HEK293 (cell line): ENCODE measurements at regions not wholly inside any gene's neighbourhood (a gene's known extent, or its start where the extent isn't known, plus 50 kb on each side); places are given as distances from the start of the nearest gene placed in this dataset.

ENCODE experiments used
- CTCF ChIA-PET: fragments of 350-600 bp; formaldehyde crosslinking; extraction: SDS; loops from one replicate; lab custom pipeline; 2021; ENCODE audit warnings: antibody characterized with exemption; lab: Yijun Ruan, JAX
- POLR2A ChIA-PET: fragments of 300-600 bp; formaldehyde crosslinking; extraction: SDS; loops from one replicate; lab custom pipeline; 2020; ENCODE audit warnings: antibody characterized with exemption, inconsistent platforms; lab: Yijun Ruan, JAX
- H3K27ac ChIP-seq: fragments of 200-500 bp; sonication (Bioruptor generic); 2 replicates; pipeline ENCODE4 v1.5.1; 2014; ENCODE audit warnings: low read depth, low read length, control low read depth, inconsistent platforms; ENCODE audit errors: extremely low read depth
- H3K36me3 ChIP-seq, 2 experiments: fragments of 200-500 bp in 1 of 2; sonication (Bioruptor generic) in 1 of 2; 1 replicate in 1 of 2; 2 replicates in 1 of 2; pipeline ENCODE4 v1.5.1; 2014 to 2017; ENCODE audit warnings: inconsistent platforms in 2 of 2, low read length in 2 of 2; ENCODE audit not compliant: control insufficient read depth in 2 of 2, insufficient read depth in 1 of 2
- H3K4me1 ChIP-seq: fragments of 200-500 bp; sonication (Bioruptor generic); 2 replicates; pipeline ENCODE4 v1.5.1; 2014; ENCODE audit warnings: mild to moderate bottlenecking, low read length, inconsistent platforms; ENCODE audit not compliant: control insufficient read depth, insufficient read depth
- H3K4me3 ChIP-seq: 2 replicates; pipeline ENCODE4 v1.5.1; 2011; ENCODE audit warnings: low read depth, mild to moderate bottlenecking, control low read depth, low read length, moderate library complexity
- H3K9me3 ChIP-seq: fragments of 200-500 bp; sonication (Bioruptor generic); 2 replicates; pipeline ENCODE4 v1.5.1; 2014; ENCODE audit warnings: low read depth, low read length, inconsistent platforms; ENCODE audit not compliant: control insufficient read depth, insufficient read depth
- FEZF1 ChIP-seq: fragments of 450-650 bp; formaldehyde crosslinking; IDR thresholded peaks from 2 replicates; pipeline ENCODE4 v1.5.1; 2016; ENCODE audit warnings: missing biosample characterization, missing genetic modification characterization
- HOXA7 ChIP-seq: sonication (generic); formaldehyde crosslinking; IDR thresholded peaks from 2 replicates; pipeline ENCODE4 v1.8.1; 2022; ENCODE audit warnings: missing genetic modification reagents, borderline replicate concordance
- KLF10 ChIP-seq: fragments of 450-650 bp; IDR thresholded peaks from 2 replicates; pipeline ENCODE4 v1.5.1; 2018; ENCODE audit warnings: missing biosample characterization, mild to moderate bottlenecking, missing genetic modification characterization
- OSR2 ChIP-seq: fragments of 450-650 bp; formaldehyde crosslinking; IDR thresholded peaks from 2 replicates; pipeline ENCODE4 v1.5.1; 2016; ENCODE audit warnings: missing biosample characterization, missing genetic modification characterization
- SALL2 ChIP-seq: fragments of 450-650 bp; formaldehyde crosslinking; IDR thresholded peaks from 2 replicates; pipeline ENCODE4 v1.5.0; 2017; ENCODE audit warnings: missing biosample characterization, mild to moderate bottlenecking, missing genetic modification characterization, borderline replicate concordance
- SCRT2 ChIP-seq: fragments of 450-650 bp; formaldehyde crosslinking; IDR thresholded peaks from 2 replicates; pipeline ENCODE4 v1.5.1; 2016; ENCODE audit warnings: missing biosample characterization, missing genetic modification characterization
- ZNF114 ChIP-seq: fragments of 450-650 bp; formaldehyde crosslinking; IDR thresholded peaks from 2 replicates; pipeline ENCODE4 v1.5.0; 2017; ENCODE audit warnings: missing biosample characterization, missing genetic modification characterization
- ZNF174 ChIP-seq: fragments of 450-650 bp; formaldehyde crosslinking; IDR thresholded peaks from 2 replicates; pipeline ENCODE4 v1.5.0; 2017; ENCODE audit warnings: missing biosample characterization, mild to moderate bottlenecking, missing genetic modification characterization
- ZNF239 ChIP-seq: fragments of 450-650 bp; formaldehyde crosslinking; IDR thresholded peaks from 2 replicates; pipeline ENCODE4 v1.5.1; 2016; ENCODE audit warnings: missing biosample characterization, missing genetic modification characterization
- ZNF248 ChIP-seq: fragments of 450-650 bp; formaldehyde crosslinking; IDR thresholded peaks from 2 replicates; pipeline ENCODE4 v1.5.1; 2017; ENCODE audit warnings: missing biosample characterization, missing genetic modification characterization
- ZNF335 ChIP-seq: fragments of 450-650 bp; formaldehyde crosslinking; conservative IDR thresholded peaks from 2 replicates; pipeline ENCODE4 v1.5.1; 2016; ENCODE audit warnings: missing biosample characterization, missing genetic modification characterization
- ZNF510 ChIP-seq: fragments of 450-650 bp; formaldehyde crosslinking; IDR thresholded peaks from 2 replicates; pipeline ENCODE4 v1.5.1; 2018; ENCODE audit warnings: mild to moderate bottlenecking, missing genetic modification characterization, missing biosample characterization; ENCODE audit not compliant: insufficient replicate concordance
- ZNF514 ChIP-seq: fragments of 450-650 bp; formaldehyde crosslinking; IDR thresholded peaks from 2 replicates; pipeline ENCODE4 v1.5.1; 2016; ENCODE audit warnings: missing biosample characterization, missing genetic modification characterization
- ZNF549 ChIP-seq: fragments of 450-650 bp; IDR thresholded peaks from 2 replicates; pipeline ENCODE4 v1.5.1; 2018; ENCODE audit warnings: missing biosample characterization, missing genetic modification characterization, mild to moderate bottlenecking, inconsistent platforms, moderate library complexity
- ZNF571 ChIP-seq: fragments of 450-650 bp; formaldehyde crosslinking; IDR thresholded peaks from 2 replicates; pipeline ENCODE4 v1.5.0; 2017; ENCODE audit warnings: missing biosample characterization, missing genetic modification characterization
- ZNF585B ChIP-seq: fragments of 450-650 bp; formaldehyde crosslinking; IDR thresholded peaks from 2 replicates; pipeline ENCODE4 v1.5.1; 2016; ENCODE audit warnings: missing biosample characterization, missing genetic modification characterization
- TF ChIP-seq, protein P1 (sequence below): fragments of 450-650 bp; formaldehyde crosslinking; IDR thresholded peaks from 2 replicates; pipeline ENCODE4 v1.5.1; 2017; ENCODE audit warnings: missing biosample characterization, missing genetic modification characterization
- TF ChIP-seq, protein P2 (sequence below): fragments of 450-650 bp; formaldehyde crosslinking; IDR thresholded peaks from 2 replicates; pipeline ENCODE4 v1.5.1; 2017; ENCODE audit warnings: missing biosample characterization, missing genetic modification characterization
- TF ChIP-seq, protein P3 (sequence below): fragments of 450-650 bp; formaldehyde crosslinking; IDR thresholded peaks from 2 replicates; pipeline ENCODE4 v1.5.1; 2016; ENCODE audit warnings: missing biosample characterization, missing genetic modification characterization, low read depth
- TF ChIP-seq, protein P4 (sequence below): fragments of 450-650 bp; formaldehyde crosslinking; IDR thresholded peaks from 2 replicates; pipeline ENCODE4 v1.5.1; 2016; ENCODE audit warnings: missing biosample characterization, missing genetic modification characterization
- TF ChIP-seq, protein P5 (sequence below): fragments of 450-650 bp; formaldehyde crosslinking; IDR thresholded peaks from 2 replicates; pipeline ENCODE4 v1.5.1; 2016; ENCODE audit warnings: missing biosample characterization, missing genetic modification characterization
- TF ChIP-seq, protein P6 (sequence below): fragments of 450-650 bp; formaldehyde crosslinking; IDR thresholded peaks from 2 replicates; pipeline ENCODE4 v1.5.1; 2017; ENCODE audit warnings: missing biosample characterization, missing genetic modification characterization
- TF ChIP-seq, protein P7 (sequence below): fragments of 450-650 bp; formaldehyde crosslinking; IDR thresholded peaks from 2 replicates; pipeline ENCODE4 v1.5.1; 2016; ENCODE audit warnings: missing biosample characterization, missing genetic modification characterization

DNA sequence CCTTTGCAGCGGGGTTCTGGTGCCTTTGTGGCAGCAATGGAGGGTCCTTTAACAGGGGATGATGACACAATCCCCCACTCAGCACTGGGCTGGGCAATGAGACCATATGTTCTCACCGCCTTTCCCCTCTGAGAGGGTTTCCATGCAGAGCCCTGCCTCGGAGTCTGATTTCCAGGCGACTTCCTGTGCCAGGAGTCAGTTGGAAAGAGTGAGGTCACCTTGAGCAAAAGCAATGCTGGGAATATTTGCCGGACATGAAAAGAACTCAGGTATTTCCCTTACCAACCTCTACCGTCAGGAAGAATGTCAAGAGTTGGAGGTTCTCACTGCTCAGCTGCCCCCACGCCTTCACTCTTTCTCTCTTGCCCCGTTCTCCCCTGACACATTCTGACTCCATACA lies 284.2 kb upstream of the IRX1 start:
- Histone ChIP-seq H3K36me3 (no peaks in the 10 kb centered on the region), H3K27ac (no peak overlapping the region), H3K4me3 (no peak overlapping the region; the same call in 1 of the 2 replicates), H3K4me1 (no peaks in the 10 kb centered on the region), H3K9me3 (no peaks in the 10 kb centered on the region; the same call in 1 of the 2 replicates)
- ChIA-PET CTCF (interaction anchor here (0.7 kb wide), 1 partner anchor 895 kb away, joined by 3 read pairs; no protein-coding TSS in a partner anchor), POLR2A (no interaction called here)
- TF ChIP-seq, protein P1, sequence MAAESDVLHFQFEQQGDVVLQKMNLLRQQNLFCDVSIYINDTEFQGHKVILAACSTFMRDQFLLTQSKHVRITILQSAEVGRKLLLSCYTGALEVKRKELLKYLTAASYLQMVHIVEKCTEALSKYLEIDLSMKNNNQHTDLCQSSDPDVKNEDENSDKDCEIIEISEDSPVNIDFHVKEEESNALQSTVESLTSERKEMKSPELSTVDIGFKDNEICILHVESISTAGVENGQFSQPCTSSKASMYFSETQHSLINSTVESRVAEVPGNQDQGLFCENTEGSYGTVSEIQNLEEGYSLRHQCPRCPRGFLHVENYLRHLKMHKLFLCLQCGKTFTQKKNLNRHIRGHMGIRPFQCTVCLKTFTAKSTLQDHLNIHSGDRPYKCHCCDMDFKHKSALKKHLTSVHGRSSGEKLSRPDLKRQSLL (tag by site-specific recombination), result no peak
- TF ChIP-seq HOXA7 (CRISPR knock-in tag) (no peak), ZNF514 (tag by site-specific recombination) (no peak), ZNF549 (tag by site-specific recombination) (no peak), ZNF335 (tag by site-specific recombination) (no peak), ZNF174 (tag by site-specific recombination) (no peak), ZNF571 (tag by site-specific recombination) (no peak), KLF10 (tag by site-specific recombination) (no peak)

DNA sequence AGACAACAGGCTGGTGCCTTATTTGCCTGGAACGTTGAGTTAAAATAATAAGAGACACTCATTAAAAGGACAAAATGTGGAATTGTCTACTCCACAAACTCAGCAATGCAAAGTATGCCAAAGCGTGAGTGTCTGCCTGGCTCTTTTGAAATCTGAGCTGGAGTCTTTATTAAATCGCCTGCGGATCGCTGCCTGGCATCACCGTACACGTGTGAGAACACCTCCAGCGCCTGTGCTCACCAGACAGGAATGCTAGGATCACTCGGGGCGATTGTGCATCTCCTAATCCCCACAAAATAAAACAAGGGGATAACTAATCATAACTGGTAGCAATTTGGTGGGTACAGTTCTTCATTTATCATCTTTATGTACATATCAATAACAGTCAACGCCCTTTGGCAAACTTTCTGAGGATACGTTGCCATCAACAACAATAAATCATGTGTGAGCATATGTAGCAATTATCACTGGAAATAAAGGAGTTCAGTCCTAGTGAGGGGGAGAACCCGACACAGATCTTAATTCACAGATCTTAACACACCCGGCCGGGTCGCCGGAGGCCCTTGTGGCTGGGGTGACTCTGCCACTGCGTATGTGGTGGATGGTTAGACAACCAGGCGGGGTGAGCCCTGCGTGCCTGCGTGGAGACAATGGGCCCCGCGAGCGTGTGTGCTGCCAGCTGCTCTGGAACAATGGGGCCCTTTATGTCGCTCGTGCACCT lies 284.9 kb upstream of the IRX1 start:
- Histone ChIP-seq H3K9me3 (no peaks in the 10 kb centered on the region; the same call in 1 of the 2 replicates), H3K36me3 (no peaks in the 10 kb centered on the region), H3K27ac (no peak overlapping the region), H3K4me1 (no peaks in the 10 kb centered on the region), H3K4me3 (no peak overlapping the region; the same call in 1 of the 2 replicates)
- POLR2A ChIA-PET, result no interaction called here
- CTCF ChIA-PET, result interaction anchor here (0.7 kb wide), 1 partner anchor 13 kb away, joined by 3 read pairs; no protein-coding TSS in a partner anchor
- TF ChIP-seq OSR2 (tag by site-specific recombination) (no peak), SALL2 (no peak), ZNF585B (tag by site-specific recombination) (no peak), FEZF1 (tag by site-specific recombination) (no peak), ZNF239 (tag by site-specific recombination) (no peak), ZNF114 (no peak), ZNF248 (no peak), ZNF510 (no peak), SCRT2 (no peak)
- TF ChIP-seq, protein P2, sequence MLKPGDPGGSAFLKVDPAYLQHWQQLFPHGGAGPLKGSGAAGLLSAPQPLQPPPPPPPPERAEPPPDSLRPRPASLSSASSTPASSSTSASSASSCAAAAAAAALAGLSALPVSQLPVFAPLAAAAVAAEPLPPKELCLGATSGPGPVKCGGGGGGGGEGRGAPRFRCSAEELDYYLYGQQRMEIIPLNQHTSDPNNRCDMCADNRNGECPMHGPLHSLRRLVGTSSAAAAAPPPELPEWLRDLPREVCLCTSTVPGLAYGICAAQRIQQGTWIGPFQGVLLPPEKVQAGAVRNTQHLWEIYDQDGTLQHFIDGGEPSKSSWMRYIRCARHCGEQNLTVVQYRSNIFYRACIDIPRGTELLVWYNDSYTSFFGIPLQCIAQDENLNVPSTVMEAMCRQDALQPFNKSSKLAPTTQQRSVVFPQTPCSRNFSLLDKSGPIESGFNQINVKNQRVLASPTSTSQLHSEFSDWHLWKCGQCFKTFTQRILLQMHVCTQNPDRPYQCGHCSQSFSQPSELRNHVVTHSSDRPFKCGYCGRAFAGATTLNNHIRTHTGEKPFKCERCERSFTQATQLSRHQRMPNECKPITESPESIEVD, result no peak
- TF ChIP-seq, protein P3, sequence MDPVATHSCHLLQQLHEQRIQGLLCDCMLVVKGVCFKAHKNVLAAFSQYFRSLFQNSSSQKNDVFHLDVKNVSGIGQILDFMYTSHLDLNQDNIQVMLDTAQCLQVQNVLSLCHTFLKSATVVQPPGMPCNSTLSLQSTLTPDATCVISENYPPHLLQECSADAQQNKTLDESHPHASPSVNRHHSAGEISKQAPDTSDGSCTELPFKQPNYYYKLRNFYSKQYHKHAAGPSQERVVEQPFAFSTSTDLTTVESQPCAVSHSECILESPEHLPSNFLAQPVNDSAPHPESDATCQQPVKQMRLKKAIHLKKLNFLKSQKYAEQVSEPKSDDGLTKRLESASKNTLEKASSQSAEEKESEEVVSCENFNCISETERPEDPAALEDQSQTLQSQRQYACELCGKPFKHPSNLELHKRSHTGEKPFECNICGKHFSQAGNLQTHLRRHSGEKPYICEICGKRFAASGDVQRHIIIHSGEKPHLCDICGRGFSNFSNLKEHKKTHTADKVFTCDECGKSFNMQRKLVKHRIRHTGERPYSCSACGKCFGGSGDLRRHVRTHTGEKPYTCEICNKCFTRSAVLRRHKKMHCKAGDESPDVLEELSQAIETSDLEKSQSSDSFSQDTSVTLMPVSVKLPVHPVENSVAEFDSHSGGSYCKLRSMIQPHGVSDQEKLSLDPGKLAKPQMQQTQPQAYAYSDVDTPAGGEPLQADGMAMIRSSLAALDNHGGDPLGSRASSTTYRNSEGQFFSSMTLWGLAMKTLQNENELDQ, result no peak
- TF ChIP-seq, protein P4, sequence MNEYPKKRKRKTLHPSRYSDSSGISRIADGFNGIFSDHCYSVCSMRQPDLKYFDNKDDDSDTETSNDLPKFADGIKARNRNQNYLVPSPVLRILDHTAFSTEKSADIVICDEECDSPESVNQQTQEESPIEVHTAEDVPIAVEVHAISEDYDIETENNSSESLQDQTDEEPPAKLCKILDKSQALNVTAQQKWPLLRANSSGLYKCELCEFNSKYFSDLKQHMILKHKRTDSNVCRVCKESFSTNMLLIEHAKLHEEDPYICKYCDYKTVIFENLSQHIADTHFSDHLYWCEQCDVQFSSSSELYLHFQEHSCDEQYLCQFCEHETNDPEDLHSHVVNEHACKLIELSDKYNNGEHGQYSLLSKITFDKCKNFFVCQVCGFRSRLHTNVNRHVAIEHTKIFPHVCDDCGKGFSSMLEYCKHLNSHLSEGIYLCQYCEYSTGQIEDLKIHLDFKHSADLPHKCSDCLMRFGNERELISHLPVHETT, result no peak
- TF ChIP-seq, protein P5, sequence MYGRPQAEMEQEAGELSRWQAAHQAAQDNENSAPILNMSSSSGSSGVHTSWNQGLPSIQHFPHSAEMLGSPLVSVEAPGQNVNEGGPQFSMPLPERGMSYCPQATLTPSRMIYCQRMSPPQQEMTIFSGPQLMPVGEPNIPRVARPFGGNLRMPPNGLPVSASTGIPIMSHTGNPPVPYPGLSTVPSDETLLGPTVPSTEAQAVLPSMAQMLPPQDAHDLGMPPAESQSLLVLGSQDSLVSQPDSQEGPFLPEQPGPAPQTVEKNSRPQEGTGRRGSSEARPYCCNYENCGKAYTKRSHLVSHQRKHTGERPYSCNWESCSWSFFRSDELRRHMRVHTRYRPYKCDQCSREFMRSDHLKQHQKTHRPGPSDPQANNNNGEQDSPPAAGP, result no peak
- TF ChIP-seq, protein P6, sequence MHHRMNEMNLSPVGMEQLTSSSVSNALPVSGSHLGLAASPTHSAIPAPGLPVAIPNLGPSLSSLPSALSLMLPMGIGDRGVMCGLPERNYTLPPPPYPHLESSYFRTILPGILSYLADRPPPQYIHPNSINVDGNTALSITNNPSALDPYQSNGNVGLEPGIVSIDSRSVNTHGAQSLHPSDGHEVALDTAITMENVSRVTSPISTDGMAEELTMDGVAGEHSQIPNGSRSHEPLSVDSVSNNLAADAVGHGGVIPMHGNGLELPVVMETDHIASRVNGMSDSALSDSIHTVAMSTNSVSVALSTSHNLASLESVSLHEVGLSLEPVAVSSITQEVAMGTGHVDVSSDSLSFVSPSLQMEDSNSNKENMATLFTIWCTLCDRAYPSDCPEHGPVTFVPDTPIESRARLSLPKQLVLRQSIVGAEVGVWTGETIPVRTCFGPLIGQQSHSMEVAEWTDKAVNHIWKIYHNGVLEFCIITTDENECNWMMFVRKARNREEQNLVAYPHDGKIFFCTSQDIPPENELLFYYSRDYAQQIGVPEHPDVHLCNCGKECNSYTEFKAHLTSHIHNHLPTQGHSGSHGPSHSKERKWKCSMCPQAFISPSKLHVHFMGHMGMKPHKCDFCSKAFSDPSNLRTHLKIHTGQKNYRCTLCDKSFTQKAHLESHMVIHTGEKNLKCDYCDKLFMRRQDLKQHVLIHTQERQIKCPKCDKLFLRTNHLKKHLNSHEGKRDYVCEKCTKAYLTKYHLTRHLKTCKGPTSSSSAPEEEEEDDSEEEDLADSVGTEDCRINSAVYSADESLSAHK (tag by site-specific recombination), result no peak
- TF ChIP-seq, protein P7, sequence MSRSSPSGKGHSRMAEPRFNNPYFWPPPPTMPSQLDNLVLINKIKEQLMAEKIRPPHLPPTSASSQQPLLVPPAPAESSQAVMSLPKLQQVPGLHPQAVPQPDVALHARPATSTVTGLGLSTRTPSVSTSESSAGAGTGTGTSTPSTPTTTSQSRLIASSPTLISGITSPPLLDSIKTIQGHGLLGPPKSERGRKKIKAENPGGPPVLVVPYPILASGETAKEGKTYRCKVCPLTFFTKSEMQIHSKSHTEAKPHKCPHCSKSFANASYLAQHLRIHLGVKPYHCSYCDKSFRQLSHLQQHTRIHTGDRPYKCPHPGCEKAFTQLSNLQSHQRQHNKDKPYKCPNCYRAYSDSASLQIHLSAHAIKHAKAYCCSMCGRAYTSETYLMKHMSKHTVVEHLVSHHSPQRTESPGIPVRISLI (tag by site-specific recombination), result no peak
